GM21576 (cell line): ENCODE measurements at regions not wholly inside any gene's neighbourhood (a gene's known extent, or its start where the extent isn't known, plus 50 kb on each side); places are given as distances from the start of the nearest gene placed in this dataset.

ENCODE experiments used
- ATAC-seq: cut with Tn5 transposase; IDR thresholded peaks from one replicate; pipeline ENCODE4 v1.9.1; 2021; ENCODE audit warnings: mild to moderate bottlenecking, moderate library complexity; ENCODE audit not compliant: unreplicated experiment

- no peak for ATAC-seq
Measured at GRCh38 chr13:91111476-91112200, 235.8 kb upstream of the MIR17HG start.

- no peak for ATAC-seq
Measured at GRCh38 chr13:91112201-91112923, 235.1 kb upstream of the MIR17HG start.

- ATAC-seq = no peak
Measured at GRCh38 chr13:91112924-91113277, 234.6 kb upstream of the MIR17HG start.

- no peak for ATAC-seq
Measured at GRCh38 chr13:91115776-91116175, 231.7 kb upstream of the MIR17HG start.

- no peak for ATAC-seq
Measured at GRCh38 chr13:91117351-91117750, 230.1 kb upstream of the MIR17HG start.

- ATAC-seq = no peak
Measured at GRCh38 chr13:91119643-91120042, 227.8 kb upstream of the MIR17HG start.

- no peak for ATAC-seq
Measured at GRCh38 chr13:91122766-91123165, 224.7 kb upstream of the MIR17HG start.

- ATAC-seq = no peak
Measured at GRCh38 chr13:91123456-91124127, 223.9 kb upstream of the MIR17HG start.

- ATAC-seq = no peak
Measured at GRCh38 chr13:91126806-91127205, 220.7 kb upstream of the MIR17HG start.

GRCh38 chr13:91127995-91128394, 219.5 kb upstream of the MIR17HG start:
- ATAC-seq = no peak

GRCh38 chr13:91132381-91132780, 215.1 kb upstream of the MIR17HG start:
- no peak for ATAC-seq

- ATAC-seq = no peak
Measured at GRCh38 chr13:91132786-91133185, 214.7 kb upstream of the MIR17HG start.

GRCh38 chr13:91133941-91134802, 213.3 kb upstream of the MIR17HG start:
- ATAC-seq = peak; percentile 82

- no peak for ATAC-seq
Measured at GRCh38 chr13:91134803-91135184, 212.7 kb upstream of the MIR17HG start.

- no peak for ATAC-seq
Measured at GRCh38 chr13:91135376-91135775, 212.1 kb upstream of the MIR17HG start.

- no peak for ATAC-seq
Measured at GRCh38 chr13:91135968-91136367, 211.5 kb upstream of the MIR17HG start.

- ATAC-seq = no peak
Measured at GRCh38 chr13:91136806-91137205, 210.7 kb upstream of the MIR17HG start.

GRCh38 chr13:91139232-91139631, 208.3 kb upstream of the MIR17HG start:
- no peak for ATAC-seq

- ATAC-seq = no peak
Measured at GRCh38 chr13:91141543-91142061, 205.9 kb upstream of the MIR17HG start.

GRCh38 chr13:91142572-91142971, 204.9 kb upstream of the MIR17HG start:
- no peak for ATAC-seq

- ATAC-seq = no peak
Measured at GRCh38 chr13:91144054-91144453, 203.4 kb upstream of the MIR17HG start.
